Dermis microvascular lymphatic vessel endothelial cell (primary cell): ENCODE measurements at regions not wholly inside any gene's neighbourhood (a gene's known extent, or its start where the extent isn't known, plus 50 kb on each side); places are given as distances from the start of the nearest gene placed in this dataset.
"Not testable (repeated sequence)": the region's sequence is repeated elsewhere in the genome, so short reads cannot be mapped to it uniquely, and the experiment has no call there.

Experiments used
- DNase-seq, 2 donors: peaks; one replicate each; pipeline versions ENCODE4 v3.0.0 to v3.0.0-alpha.2; 2010; ENCODE audit warnings: low read depth in 2 of 2

- DNase-seq: no peak
Measured at GRCh38 chr2:16093639-16094529, 153.5 kb downstream of the MYCN start.

- DNase-seq: no peak
Measured at GRCh38 chr2:16092861-16093638, 152.7 kb downstream of the MYCN start.

GRCh38 chr2:16091576-16092282, 151.4 kb downstream of the MYCN start:
- no peak for DNase-seq

GRCh38 chr2:16090650-16091575, 150.6 kb downstream of the MYCN start:
- no peak for DNase-seq

GRCh38 chr2:16089491-16089890, 149.1 kb downstream of the MYCN start:
- not testable (repeated sequence) for DNase-seq

GRCh38 chr2:16088802-16089112, 148.4 kb downstream of the MYCN start:
- no peak for DNase-seq

- no peak for DNase-seq
Measured at GRCh38 chr2:16088035-16088801, 147.9 kb downstream of the MYCN start.

GRCh38 chr2:16086136-16086535, 145.8 kb downstream of the MYCN start:
- DNase-seq: not testable (repeated sequence)

GRCh38 chr2:16085073-16085472, 144.7 kb downstream of the MYCN start:
- no peak for DNase-seq

GRCh38 chr2:16084274-16084673, 143.9 kb downstream of the MYCN start:
- no peak for DNase-seq

- DNase-seq: no peak
Measured at GRCh38 chr2:16082276-16082675, 141.9 kb downstream of the MYCN start.

GRCh38 chr2:16081316-16082200, 141.2 kb downstream of the MYCN start:
- no peak for DNase-seq

- no peak for DNase-seq
Measured at GRCh38 chr2:16080516-16080915, 140.2 kb downstream of the MYCN start.

GRCh38 chr2:16080071-16080470, 139.7 kb downstream of the MYCN start:
- no peak for DNase-seq

- no peak for DNase-seq
Measured at GRCh38 chr2:16079637-16080036, 139.3 kb downstream of the MYCN start.

- DNase-seq: no peak
Measured at GRCh38 chr2:16077601-16078000, 137.3 kb downstream of the MYCN start.

- no peak for DNase-seq
Measured at GRCh38 chr2:16076911-16077310, 136.6 kb downstream of the MYCN start.

- no peak for DNase-seq
Measured at GRCh38 chr2:16075045-16076012, 135.0 kb downstream of the MYCN start.
